OCI-LY7 (cell line): ENCODE measurements at regions not wholly inside any gene's neighbourhood (a gene's known extent, or its start where the extent isn't known, plus 50 kb on each side); places are given as distances from the start of the nearest gene placed in this dataset.

Experiments
- BruUV-seq: library from RNA; stranded (reverse); fragments of 400-500 nt; replicated peaks from 2 replicates; lab custom pipeline; 2021; lab: Mats Ljungman, UMichigan
- CTCF ChIA-PET: fragments of 300-600 bp; sonication (Branson Sonifier 250); formaldehyde crosslinking; loops from one replicate; lab custom pipeline; 2022; ENCODE audit warnings: antibody characterized with exemption; ENCODE audit not compliant: unreplicated experiment; lab: Charles Lee
- POLR2A ChIA-PET: fragments of 300-600 bp; sonication (Branson Sonifier 250); formaldehyde crosslinking; loops from one replicate; lab custom pipeline; 2022; ENCODE audit warnings: antibody characterized with exemption; lab: Charles Lee
- DNase-seq: peaks from one replicate; pipeline ENCODE4 v3.0.0-alpha.2; 2015; ENCODE audit warnings: low spot score
- H2AFZ ChIP-seq: fragments of 200-600 bp; sonication (generic), shearing (Covaris generic); 2 replicates; pipeline ENCODE4 v1.6.1; 2014; ENCODE audit warnings: mild to moderate bottlenecking, antibody characterized with exemption, low read length, moderate library complexity
- H3K27ac ChIP-seq: fragments of 200-600 bp; sonication (generic); 2 replicates; pipeline ENCODE4 v1.5.1; 2014; ENCODE audit warnings: mixed run types, low read depth, mild to moderate bottlenecking, moderate library complexity, low read length, inconsistent platforms; ENCODE audit not compliant: poor library complexity, severe bottlenecking
- H3K36me3 ChIP-seq: fragments of 200-600 bp; sonication (generic); 2 replicates; pipeline ENCODE4 v1.6.1; 2014; ENCODE audit warnings: mild to moderate bottlenecking, antibody characterized with exemption, low read length, moderate library complexity, mixed read lengths; ENCODE audit not compliant: insufficient read depth
- H3K4me1 ChIP-seq: fragments of 200-600 bp; sonication (generic); 2 replicates; pipeline ENCODE4 v1.5.1; 2014; ENCODE audit warnings: mild to moderate bottlenecking, low read length; ENCODE audit not compliant: insufficient read depth, poor library complexity, severe bottlenecking
- H3K4me2 ChIP-seq: fragments of 200-600 bp; sonication (generic); 2 replicates; pipeline ENCODE4 v1.6.1; 2014; ENCODE audit warnings: mild to moderate bottlenecking, low read length
- H3K4me3 ChIP-seq: fragments of 200-600 bp; sonication (generic); 2 replicates; pipeline ENCODE4 v1.5.1; 2014; ENCODE audit warnings: mild to moderate bottlenecking, low read depth, low read length; ENCODE audit not compliant: poor library complexity, severe bottlenecking
- H3K79me2 ChIP-seq: fragments of 200-600 bp; sonication (generic); 2 replicates; pipeline ENCODE4 v1.6.1; 2016; ENCODE audit warnings: low read depth, mild to moderate bottlenecking, low read length, moderate library complexity, mixed read lengths; ENCODE audit not compliant: insufficient read depth
- H3K9me2 ChIP-seq: fragments of 200-600 bp; sonication (generic); 2 replicates; pipeline ENCODE4 v1.6.1; 2016; ENCODE audit warnings: mild to moderate bottlenecking, low read length, mixed read lengths; ENCODE audit not compliant: insufficient read depth
- H3K9me3 ChIP-seq: fragments of 200-600 bp; sonication (generic); 2 replicates; pipeline ENCODE4 v1.6.1; 2014; ENCODE audit warnings: mild to moderate bottlenecking, mixed run types, low read length, mixed read lengths
- H4K20me1 ChIP-seq: fragments of 200-600 bp; sonication (generic); 2 replicates; pipeline ENCODE4 v1.6.1; 2014; ENCODE audit warnings: mild to moderate bottlenecking, antibody characterized with exemption, low read length, moderate library complexity, mixed read lengths; ENCODE audit not compliant: insufficient read depth
- CTCF ChIP-seq: fragments of 200-600 bp; sonication (generic); conservative IDR thresholded peaks from 2 replicates; pipeline ENCODE4 v1.5.1; 2014; ENCODE audit warnings: mild to moderate bottlenecking, antibody characterized with exemption, low read length, moderate library complexity, mixed read lengths
- EZH2phosphoT487 ChIP-seq: fragments of 200-600 bp; sonication (generic); IDR thresholded peaks from 2 replicates; pipeline ENCODE4 v1.6.1; 2018; ENCODE audit warnings: low read depth, borderline replicate concordance, mild to moderate bottlenecking, mixed run types, antibody characterized with exemption, low read length, moderate library complexity, mixed read lengths
- intact Hi-C: fragments of 100-400 bp; cut with micrococcal nuclease; formaldehyde crosslinking; loops from one replicate; pipeline ENCODE4 v1.10.0; 2022; ENCODE audit not compliant: unreplicated experiment

GRCh38 chr10:43957267-43958070 is 308.8 kb upstream of the ZNF32 start:
- intact Hi-C loops: no loop called here
- H3K27ac ChIP-seq: no peak overlapping the region
- BruUV-seq: no TSS peak
- TF ChIP-seq CTCF (no peak), EZH2phosphoT487 (no peak)
- H3K36me3 ChIP-seq: no peaks in the 10 kb centered on the region
- H2AFZ ChIP-seq: no peak overlapping the region
- no peak overlapping the region for H3K4me3 ChIP-seq
- H3K9me2 ChIP-seq: no peaks in the 10 kb centered on the region
- POLR2A ChIA-PET: interaction anchor here (2.5 kb wide), 1 partner anchor 15 kb away, joined by 6 read pairs; no protein-coding TSS in a partner anchor
- CTCF ChIA-PET: no interaction called here
- no peaks in the 10 kb centered on the region for H3K79me2 ChIP-seq
- no peak for DNase-seq
- no peaks in the 10 kb centered on the region for H3K9me3 ChIP-seq
- no peaks in the 10 kb centered on the region for H3K4me1 ChIP-seq
- H4K20me1 ChIP-seq: no peaks in the 10 kb centered on the region
- no peak overlapping the region for H3K4me2 ChIP-seq

- H3K9me2 ChIP-seq: no peaks in the 10 kb centered on the region
- H3K9me3 ChIP-seq: no peaks in the 10 kb centered on the region
- POLR2A ChIA-PET: interaction anchor here (0.7 kb wide), 1 partner anchor 12 kb away, joined by 4 read pairs; no protein-coding TSS in a partner anchor
- CTCF ChIA-PET: interaction anchor here (0.6 kb wide), 1 partner anchor 17 kb away, joined by 4 read pairs; no protein-coding TSS in a partner anchor
- H2AFZ ChIP-seq: no peak overlapping the region
- H3K27ac ChIP-seq: no peak overlapping the region
- DNase-seq: no peak
- no peak for TF ChIP-seq CTCF
- H3K4me1 ChIP-seq: no peaks in the 10 kb centered on the region
- H4K20me1 ChIP-seq: no peaks in the 10 kb centered on the region
- H3K4me2 ChIP-seq: no peak overlapping the region
- H3K79me2 ChIP-seq: no peaks in the 10 kb centered on the region
- intact Hi-C loops: no loop called here
- no peaks in the 10 kb centered on the region for H3K36me3 ChIP-seq
- BruUV-seq: no TSS peak
- H3K4me3 ChIP-seq: no peak overlapping the region
Measured at GRCh38 chr10:43955978-43956377, 307.3 kb upstream of the ZNF32 start.

DNA sequence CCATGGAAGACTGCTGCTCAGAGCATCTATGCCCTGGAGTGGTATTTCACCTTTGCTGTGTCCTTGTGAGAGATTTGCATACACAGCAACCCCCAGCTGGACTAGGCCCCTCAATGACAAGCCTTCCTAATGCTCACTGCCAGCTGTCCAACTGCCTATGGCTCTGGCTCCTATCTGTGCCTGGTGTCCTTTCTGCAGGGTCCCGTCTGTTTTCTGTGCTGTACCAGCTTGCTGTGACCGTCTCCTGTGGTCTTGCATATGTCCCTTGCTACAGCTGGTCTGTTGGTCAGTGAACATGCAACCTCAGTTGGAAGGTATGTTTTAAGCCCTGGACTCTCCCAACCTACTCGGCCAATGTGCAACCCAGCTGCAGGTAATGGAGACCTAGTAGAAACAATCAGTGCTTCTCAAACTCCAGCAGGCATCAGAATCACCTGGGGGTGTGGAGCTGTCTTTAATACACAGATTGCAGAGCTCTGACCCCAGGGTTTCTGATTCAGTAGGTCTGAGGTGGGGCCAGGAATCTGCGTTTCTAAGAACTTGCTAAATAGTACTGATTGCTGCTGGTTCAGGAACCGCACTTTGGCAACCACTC is 306.4 kb upstream of the ZNF32 start:
- H3K36me3 ChIP-seq: no peaks in the 10 kb centered on the region
- TF ChIP-seq CTCF (no peak), EZH2phosphoT487 (no peak)
- intact Hi-C loops: no loop called here
- no peak overlapping the region for H3K27ac ChIP-seq
- no TSS peak for BruUV-seq
- H3K4me3 ChIP-seq: no peak overlapping the region
- DNase-seq: no peak
- H3K9me3 ChIP-seq: no peaks in the 10 kb centered on the region
- CTCF ChIA-PET: no interaction called here
- POLR2A ChIA-PET: interaction anchor here (0.8 kb wide), 1 partner anchor 46 kb away, joined by 3 read pairs; no protein-coding TSS in a partner anchor
- no peak overlapping the region for H3K4me2 ChIP-seq
- H3K79me2 ChIP-seq: no peaks in the 10 kb centered on the region
- no peaks in the 10 kb centered on the region for H3K4me1 ChIP-seq
- no peak overlapping the region for H2AFZ ChIP-seq
- H3K9me2 ChIP-seq: no peaks in the 10 kb centered on the region
- no peaks in the 10 kb centered on the region for H4K20me1 ChIP-seq
